GM21786 (cell line): ENCODE measurements at regions not wholly inside any gene's neighbourhood (a gene's known extent, or its start where the extent isn't known, plus 50 kb on each side); places are given as distances from the start of the nearest gene placed in this dataset.
A peak's percentile ranks its signal among the peaks of the same experiment; 100 is the strongest.
"Not testable (repeated sequence)": the region's sequence is repeated elsewhere in the genome, so short reads cannot be mapped to it uniquely, and the experiment has no call there.

Source experiments
- ATAC-seq: cut with Tn5 transposase; IDR thresholded peaks from one replicate; pipeline ENCODE4 v1.9.1; 2021; ENCODE audit not compliant: unreplicated experiment

DNA sequence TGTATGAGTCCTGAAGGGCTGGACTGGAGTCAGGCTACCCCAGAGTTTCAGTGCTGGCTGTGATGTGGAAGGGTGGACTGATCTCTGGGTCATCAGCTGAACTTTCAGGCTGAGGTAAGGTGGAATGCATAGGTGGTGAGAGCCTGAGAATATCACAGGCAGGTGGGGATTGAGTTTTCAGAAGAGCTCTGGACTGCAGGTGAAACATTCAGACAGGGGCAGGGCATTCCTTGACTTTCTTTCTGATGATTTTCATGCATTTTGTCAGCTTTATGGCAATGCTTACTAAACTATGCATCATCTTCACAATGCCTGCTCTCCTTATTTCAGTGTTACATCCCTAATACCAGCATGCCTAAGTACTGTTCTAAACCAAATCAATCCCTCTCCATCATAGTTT is 755.0 kb downstream of the KCNA4 start:
- no peak for ATAC-seq

DNA sequence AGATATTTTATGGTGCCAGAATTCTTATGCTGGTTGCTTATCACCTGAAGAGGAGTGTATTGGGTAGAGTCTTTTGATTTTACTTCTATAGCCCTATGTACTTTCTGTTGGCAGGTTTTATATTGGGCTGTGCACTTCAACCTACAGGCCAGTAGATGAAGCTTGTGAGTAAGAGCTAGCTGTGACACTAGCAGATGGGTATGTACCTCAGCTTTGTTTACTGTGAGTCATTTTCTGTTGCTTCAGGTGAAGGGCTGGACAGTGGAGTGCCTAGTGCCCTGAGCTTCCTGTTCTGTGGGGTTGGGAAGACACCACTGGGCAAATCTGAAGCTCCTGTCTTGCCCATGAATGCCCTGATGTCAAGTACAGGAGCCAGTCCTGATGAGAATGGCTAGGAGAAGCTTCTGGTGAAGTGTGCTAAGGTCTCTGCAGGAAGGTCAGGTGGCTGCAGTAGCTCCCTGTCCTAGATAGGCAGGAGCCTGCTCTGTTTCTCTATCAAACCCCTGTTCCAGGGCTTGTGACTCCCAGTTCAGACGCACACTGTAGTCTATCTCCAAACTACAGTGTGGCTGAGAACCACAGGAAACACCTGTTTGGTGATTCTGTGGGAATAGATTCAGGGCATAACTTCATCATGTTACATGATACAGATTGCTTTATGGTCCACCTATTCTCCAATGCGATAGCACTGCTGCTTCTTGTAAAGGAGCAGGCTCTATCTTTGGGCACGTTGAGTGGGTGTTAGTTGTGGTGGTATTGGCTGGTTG is 755.7 kb downstream of the KCNA4 start:
- no peak for ATAC-seq

DNA sequence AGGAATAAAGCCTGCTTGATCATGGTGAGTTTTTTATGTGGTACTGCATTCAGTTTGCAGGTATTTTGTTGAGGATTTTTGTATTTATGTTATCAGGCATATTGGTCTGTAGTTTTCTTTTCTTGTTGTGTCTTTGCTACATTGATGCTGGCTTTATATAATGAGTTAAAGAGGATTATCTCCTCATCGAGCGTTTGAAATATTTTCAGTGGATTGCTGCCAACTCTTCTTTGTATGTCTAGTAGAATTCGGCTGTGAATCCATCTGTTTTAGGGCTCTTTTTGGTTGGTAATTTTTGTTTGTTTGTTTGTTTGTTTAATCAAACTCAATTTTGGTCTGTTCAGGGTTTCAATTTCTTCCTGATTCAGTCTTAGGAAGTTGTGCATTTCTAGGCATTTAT is 758.4 kb downstream of the KCNA4 start:
- ATAC-seq = no peak

GRCh38 chr11:29256580-29256979 is 760.2 kb downstream of the KCNA4 start:
- peak; percentile 36 for ATAC-seq

DNA sequence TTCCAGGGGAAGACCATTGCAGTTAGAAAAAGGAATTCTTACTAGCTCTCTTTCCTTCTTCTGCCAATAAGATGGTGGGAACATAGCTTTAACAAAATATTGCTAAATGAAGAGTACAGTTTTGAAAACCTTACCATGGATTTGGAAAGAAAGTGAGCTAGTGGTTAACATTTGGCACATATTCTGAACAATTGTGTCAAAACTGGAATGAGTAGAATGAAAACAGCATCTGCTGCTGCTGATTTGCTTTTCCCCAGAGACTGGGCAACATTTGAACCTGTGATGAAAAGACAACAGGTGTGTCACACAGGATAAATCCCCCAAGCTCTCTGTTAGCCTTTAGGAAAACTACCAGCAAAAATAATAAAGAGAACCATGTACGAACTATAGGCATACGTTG is 761.4 kb downstream of the KCNA4 start:
- ATAC-seq = no peak

DNA sequence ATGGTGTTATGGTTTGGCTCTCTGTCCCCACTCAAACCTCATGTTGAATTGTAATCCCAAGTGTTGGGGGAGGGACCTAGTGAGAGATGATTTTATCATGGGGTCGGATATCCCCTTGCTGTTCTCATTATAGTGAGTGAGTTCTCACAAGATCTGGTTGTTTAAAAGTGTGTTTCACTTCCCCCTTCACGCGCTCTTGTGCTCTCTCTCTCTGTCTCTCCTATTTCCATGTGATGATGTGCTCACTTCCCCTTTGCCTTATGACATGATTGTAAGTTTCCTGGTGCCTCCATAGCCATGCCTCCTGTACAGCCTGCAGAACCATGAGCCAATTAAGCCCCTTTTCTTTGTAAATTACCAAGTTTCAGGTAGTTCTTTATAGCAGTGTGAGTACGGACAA is 765.1 kb downstream of the KCNA4 start:
- ATAC-seq = peak; percentile 78

DNA sequence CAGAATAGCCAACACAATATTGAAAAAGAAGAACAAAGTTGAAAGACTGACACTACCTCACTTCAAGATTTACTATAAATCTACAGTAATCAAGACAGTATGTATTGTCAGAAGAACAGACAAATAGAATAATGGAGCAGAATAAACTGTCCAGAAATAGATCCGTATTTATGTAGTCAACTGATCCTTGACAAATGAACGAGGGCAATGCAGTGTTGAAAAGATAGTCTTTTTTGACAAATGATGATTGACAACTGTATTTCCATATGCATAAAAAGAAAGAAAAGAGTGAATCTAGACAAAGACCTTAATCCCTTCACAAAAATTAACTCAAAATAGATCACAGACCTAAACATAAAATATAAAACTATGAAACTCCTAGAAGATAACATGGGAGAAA is 767.1 kb downstream of the KCNA4 start:
- no peak for ATAC-seq

- no peak for ATAC-seq
These were observed 772.5 kb downstream of the KCNA4 start for GRCh38 chr11:29244355-29244754.

DNA sequence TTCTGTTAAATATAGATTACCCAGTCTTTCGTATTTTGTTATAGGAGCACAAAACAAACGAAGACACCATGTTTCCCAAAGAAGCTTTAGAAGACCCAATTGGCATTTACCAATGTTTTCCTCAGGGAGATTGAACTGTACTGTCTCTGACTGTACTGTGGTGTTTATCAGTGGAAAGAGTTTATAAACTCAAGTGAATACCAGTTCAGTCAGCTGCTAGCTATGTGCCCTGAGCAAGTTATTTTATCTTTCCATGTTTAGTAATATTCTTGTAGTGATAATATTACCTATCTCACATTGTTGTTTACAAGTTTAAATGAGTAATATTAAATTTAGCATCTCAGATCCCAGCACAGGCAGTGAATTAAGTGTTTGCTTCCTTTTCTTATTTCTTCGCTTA is 773.2 kb downstream of the KCNA4 start:
- no peak for ATAC-seq

DNA sequence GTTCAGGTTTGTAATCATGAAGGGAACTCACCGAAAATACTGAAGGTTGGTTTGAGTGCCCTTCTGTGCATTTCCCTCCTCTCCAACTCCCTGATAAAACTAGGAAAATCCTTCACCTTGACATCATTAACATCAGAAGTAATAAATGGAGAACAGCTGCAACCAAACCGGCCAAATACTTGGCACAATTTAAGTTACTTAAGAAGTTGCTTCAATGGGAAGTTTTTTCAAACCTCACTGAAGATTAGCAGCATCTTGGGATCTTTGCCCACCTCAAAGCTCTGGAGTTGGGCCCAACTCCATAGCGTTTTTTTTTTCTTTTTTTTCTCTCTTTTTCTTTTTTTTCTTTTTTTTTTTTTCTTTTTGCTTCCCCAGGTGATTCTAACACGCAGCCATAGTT is 784.8 kb downstream of the KCNA4 start:
- ATAC-seq = no peak

GRCh38 chr11:29231586-29231985 is 785.2 kb downstream of the KCNA4 start:
- ATAC-seq = no peak

DNA sequence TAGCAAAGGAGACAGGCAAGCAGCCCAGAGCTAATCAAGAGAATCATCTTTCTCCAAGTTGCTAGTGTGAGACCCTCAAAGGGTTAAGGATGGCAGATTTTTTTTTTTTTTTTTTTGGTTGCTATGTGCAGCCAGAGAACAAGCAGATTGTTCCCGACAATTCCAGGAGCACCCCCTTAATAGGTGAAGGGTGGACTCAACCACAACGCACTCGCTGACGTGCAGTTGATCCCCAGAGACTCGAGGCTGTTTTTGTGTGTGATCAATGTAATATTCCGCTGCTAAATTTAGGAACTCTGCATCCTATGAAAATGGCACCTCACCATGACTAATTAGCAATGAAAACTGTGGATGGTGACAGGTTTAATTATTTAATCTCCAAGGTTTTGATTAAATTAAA is 789.0 kb downstream of the KCNA4 start:
- ATAC-seq = no peak

DNA sequence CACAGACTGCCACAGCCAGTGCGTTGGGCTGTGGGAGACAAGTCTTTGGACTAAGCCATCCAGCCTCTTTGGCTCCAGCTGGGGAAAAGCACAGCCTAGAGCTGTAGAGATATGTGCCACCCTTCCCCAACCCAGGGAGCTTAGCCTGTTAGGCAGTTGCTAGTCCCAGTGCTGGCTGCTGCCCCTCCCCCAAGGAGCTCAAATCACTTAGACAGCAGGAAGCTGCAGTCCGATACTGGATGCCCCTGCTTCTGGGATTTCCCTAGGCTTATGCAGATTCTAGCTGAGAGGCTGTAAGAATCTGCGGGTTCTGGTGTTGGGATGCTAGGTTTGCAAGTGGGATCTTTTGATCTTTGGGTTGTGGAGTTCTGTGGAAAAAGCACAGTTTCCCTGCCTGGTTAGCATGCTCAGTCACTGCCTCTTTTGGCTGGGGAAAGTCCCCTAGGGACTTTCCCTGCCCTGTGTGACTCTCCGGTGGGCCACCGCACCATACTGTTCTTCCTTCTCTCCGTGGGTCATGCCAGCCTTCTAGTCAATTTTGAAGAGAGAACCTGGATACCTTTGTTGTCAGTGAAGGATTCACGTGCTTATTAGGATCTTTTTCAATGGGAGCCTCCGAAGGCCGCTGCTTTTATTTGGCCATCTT is 792.0 kb downstream of the KCNA4 start:
- no peak for ATAC-seq

DNA sequence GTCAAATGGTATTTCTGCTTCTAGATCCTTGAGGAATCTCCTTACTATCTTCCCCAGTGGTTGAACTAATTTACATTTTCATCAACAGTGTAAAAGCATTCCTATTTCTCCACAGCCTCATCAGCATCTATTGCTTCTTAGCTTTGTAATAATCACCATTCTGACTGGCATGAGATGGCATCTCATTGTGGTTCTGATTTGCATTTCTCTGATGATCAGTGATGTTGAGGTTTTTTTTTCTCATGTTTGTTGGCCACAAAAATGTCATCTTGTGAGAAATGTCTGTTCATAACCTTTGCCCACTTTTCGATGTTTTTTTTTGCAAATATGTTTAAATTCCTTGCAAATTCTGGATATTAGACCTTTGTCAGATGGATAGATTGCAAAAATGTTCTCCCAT is 797.3 kb downstream of the KCNA4 start:
- ATAC-seq = not testable (repeated sequence)

- ATAC-seq = no peak
These were observed 798.9 kb downstream of the KCNA4 start for GRCh38 chr11:29217901-29218300.

GRCh38 chr11:29214833-29215232 is 802.0 kb downstream of the KCNA4 start:
- ATAC-seq = no peak

GRCh38 chr11:29211202-29211601 is 805.6 kb downstream of the KCNA4 start:
- ATAC-seq = no peak

- ATAC-seq = no peak
These were observed 806.4 kb downstream of the KCNA4 start for GRCh38 chr11:29210426-29210825.

DNA sequence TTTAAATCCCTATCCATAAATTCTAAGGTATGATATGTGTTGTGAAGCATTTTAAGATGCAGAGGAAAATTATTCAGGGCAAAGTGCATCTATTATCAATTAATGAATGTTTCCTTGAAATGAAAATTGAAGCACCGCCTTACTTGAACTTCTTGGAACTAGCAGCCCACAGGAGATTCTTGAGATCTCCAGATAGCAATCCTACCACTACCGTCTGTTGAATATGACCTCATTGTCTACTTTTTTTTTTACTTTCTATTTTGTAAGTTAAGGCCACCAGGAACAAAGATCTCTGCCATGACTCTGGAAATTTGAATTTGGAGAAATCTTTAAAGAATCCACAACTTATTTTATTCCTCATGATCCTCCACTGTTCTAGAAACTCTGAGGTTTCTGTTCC is 808.7 kb downstream of the KCNA4 start:
- no peak for ATAC-seq

- ATAC-seq = no peak
These were observed 815.9 kb downstream of the KCNA4 start for GRCh38 chr11:29200791-29201562.

DNA sequence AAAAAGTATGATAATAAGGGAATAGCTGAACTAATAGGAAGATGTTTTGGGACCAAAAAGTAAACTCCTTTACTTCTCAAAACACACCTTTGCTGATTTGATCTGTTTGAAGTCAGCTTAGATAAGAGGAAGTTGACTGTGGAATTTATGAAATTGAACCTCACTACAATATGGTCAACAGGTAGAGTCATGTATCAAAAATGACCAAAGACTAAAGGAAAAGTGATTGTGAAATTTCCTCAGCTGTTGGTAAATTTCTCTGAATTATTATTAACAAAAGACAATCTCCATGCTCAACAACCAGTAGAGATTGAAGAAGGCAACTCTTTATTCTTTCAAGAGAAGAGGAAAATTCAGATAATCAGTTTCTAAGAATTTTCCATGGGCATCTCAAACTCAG is 826.5 kb downstream of the KCNA4 start:
- no peak for ATAC-seq

DNA sequence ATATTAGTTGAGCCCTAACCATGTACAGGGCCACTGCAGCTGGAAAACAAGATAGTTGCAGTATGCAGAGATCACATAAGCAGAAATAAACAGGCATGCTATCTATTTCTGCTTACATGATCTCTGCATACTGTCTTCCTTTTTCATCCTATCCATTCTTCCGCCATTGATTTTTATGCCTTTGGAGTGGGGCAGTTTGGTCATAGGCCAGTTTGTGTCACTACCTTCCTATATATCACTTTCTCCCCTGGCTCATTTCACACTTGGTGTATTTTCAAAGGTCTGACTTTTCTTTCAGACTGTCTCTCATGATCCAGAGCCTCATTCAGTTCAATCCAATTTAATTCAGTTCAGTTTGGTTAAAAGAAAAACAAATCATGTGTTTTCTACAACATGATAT is 829.6 kb downstream of the KCNA4 start:
- ATAC-seq = no peak
